CD4-positive, alpha-beta T cell (primary cell): ENCODE measurements at regions not wholly inside any gene's neighbourhood (a gene's known extent, or its start where the extent isn't known, plus 50 kb on each side); places are given as distances from the start of the nearest gene placed in this dataset.

Experiments used
- ATAC-seq: fragments of 200-7000 bp; cut with Tn5 transposase; one replicate; pipeline ENCODE4 v1.10.0; 2022; ENCODE audit warnings: mild to moderate bottlenecking; ENCODE audit not compliant: poor library complexity
- CTCF ChIA-PET: fragments of 350-600 bp; sonication (Branson Sonifier 250); formaldehyde crosslinking; loops from one replicate; lab custom pipeline; 2021; ENCODE audit warnings: antibody characterized with exemption, inconsistent platforms; lab: Charles Lee
- POLR2A ChIA-PET: fragments of 350-600 bp; sonication (Branson Sonifier 250); formaldehyde crosslinking; loops from one replicate; lab custom pipeline; 2021; ENCODE audit warnings: antibody characterized with exemption, inconsistent platforms; lab: Charles Lee
- DNase-seq, 14 experiments: peaks; one replicate each; pipeline ENCODE4 v3.0.0-alpha.2; 2013 to 2020; ENCODE audit warnings: mixed read lengths in 2 of 14
- H3K27ac ChIP-seq, 2 donors: one replicate each; pipeline versions ENCODE4 v1.5.1 to v1.7.0; 2013; ENCODE audit warnings: low read length in 2 of 2, low read depth in 1 of 2, mild to moderate bottlenecking in 1 of 2
- H3K27me3 ChIP-seq, 2 experiments: 1 replicate in 1 of 2; 2 replicates in 1 of 2; pipeline versions ENCODE4 v1.6.1 to v1.7.0; 2013; ENCODE audit warnings: low read length in 2 of 2, control low read depth in 1 of 2, mild to moderate bottlenecking in 1 of 2, moderate library complexity in 1 of 2; ENCODE audit not compliant: insufficient read depth in 2 of 2, control insufficient read depth in 1 of 2
- H3K36me3 ChIP-seq: one replicate; pipeline ENCODE4 v1.6.1; 2013; ENCODE audit warnings: low read length, control low read depth; ENCODE audit not compliant: insufficient read depth
- H3K4me1 ChIP-seq: one replicate; pipeline ENCODE4 v1.6.1; 2013; ENCODE audit warnings: low read length, control low read depth; ENCODE audit not compliant: insufficient read depth
- H3K4me3 ChIP-seq: one replicate; pipeline ENCODE4 v1.5.1; 2013; ENCODE audit warnings: mild to moderate bottlenecking, low read length, moderate library complexity
- H3K9me3 ChIP-seq, 2 experiments: 1 replicate in 1 of 2; 2 replicates in 1 of 2; pipeline versions ENCODE4 v1.6.1 to v1.7.0; 2013; ENCODE audit warnings: low read length in 2 of 2, mild to moderate bottlenecking in 2 of 2, control low read depth in 1 of 2, moderate library complexity in 1 of 2; ENCODE audit not compliant: control insufficient read depth in 1 of 2, insufficient read depth in 1 of 2
- H3K27ac Mint-ChIP-seq: one replicate; pipeline ENCODE4 v1.8.0; 2020; ENCODE audit warnings: mixed read lengths
- H3K27me3 Mint-ChIP-seq: one replicate; pipeline ENCODE4 v1.8.0; 2021; ENCODE audit warnings: mixed read lengths
- H3K36me3 Mint-ChIP-seq: one replicate; pipeline ENCODE4 v1.8.0; 2021; ENCODE audit warnings: low read depth, mixed read lengths
- H3K4me1 Mint-ChIP-seq: one replicate; pipeline ENCODE4 v1.8.0; 2021; ENCODE audit warnings: low read depth, mixed read lengths
- H3K4me3 Mint-ChIP-seq: one replicate; pipeline ENCODE4 v1.8.0; 2020; ENCODE audit warnings: mild to moderate bottlenecking, mixed read lengths
- H3K9me3 Mint-ChIP-seq: one replicate; pipeline ENCODE4 v1.8.0; 2020; ENCODE audit warnings: mixed read lengths
- intact Hi-C, 2 experiments: fragments of 100-400 bp; cut with DNase I in 1 of 2; cut with micrococcal nuclease in 1 of 2; formaldehyde crosslinking; loops; one replicate each; pipeline versions ENCODE4 v1.15.1 to v1.9.0; 2023 to 2025; cut with DNase I, micrococcal nuclease
- TF ChIP-seq, protein P1 (sequence below): fragments of 200-600 bp; IDR thresholded peaks from one replicate; pipeline ENCODE4 v1.8.0; 2022; ENCODE audit warnings: antibody characterized with exemption, mild to moderate bottlenecking

DNA sequence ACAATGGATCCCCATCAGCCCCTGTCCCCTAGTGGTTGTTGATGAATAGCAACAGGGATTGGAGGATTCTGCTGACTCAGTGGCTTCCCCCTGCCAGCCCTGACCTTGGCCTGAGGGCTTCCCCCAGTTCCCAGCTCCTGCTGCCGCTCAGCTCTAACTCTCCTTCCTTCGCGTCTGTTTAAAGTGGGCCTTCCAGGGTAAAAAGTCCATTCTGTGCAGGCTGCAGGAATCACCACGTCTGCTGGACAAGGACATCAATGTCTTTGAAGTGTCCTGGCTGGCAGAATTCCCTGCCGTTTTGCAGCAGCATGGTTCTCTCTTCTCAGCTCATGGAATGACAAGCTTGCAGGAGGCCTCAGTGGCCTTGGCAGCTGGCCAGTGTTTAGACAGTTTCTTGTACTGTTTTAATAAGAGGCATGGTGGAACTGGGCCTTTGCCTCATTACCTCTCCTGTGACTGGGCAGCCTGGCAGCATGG is 152.5 kb upstream of the STX18 start:
- Mint-ChIP-seq H3K27ac (no peak overlapping the region), H3K4me3 (no peak overlapping the region), H3K27me3 (no peaks in the 10 kb centered on the region), H3K9me3 (no peaks in the 10 kb centered on the region), H3K36me3 (peaks cover 23% of the 10 kb centered on the region), H3K4me1 (no peaks in the 10 kb centered on the region)
- Histone ChIP-seq H3K27me3 (no peaks in the 10 kb centered on the region), H3K4me3 (no peak overlapping the region), H3K27ac (no peak overlapping the region), H3K36me3 (no peaks in the 10 kb centered on the region), H3K4me1 (no peaks in the 10 kb centered on the region), H3K9me3 (peaks cover 0 to 6% of the 10 kb centered on the region in 2 experiments)
- no peak for ATAC-seq
- intact Hi-C loops, result no loop called here
- ChIA-PET POLR2A (no interaction called here), CTCF (no interaction called here)
- no peak for DNase-seq
- TF ChIP-seq, protein P1, sequence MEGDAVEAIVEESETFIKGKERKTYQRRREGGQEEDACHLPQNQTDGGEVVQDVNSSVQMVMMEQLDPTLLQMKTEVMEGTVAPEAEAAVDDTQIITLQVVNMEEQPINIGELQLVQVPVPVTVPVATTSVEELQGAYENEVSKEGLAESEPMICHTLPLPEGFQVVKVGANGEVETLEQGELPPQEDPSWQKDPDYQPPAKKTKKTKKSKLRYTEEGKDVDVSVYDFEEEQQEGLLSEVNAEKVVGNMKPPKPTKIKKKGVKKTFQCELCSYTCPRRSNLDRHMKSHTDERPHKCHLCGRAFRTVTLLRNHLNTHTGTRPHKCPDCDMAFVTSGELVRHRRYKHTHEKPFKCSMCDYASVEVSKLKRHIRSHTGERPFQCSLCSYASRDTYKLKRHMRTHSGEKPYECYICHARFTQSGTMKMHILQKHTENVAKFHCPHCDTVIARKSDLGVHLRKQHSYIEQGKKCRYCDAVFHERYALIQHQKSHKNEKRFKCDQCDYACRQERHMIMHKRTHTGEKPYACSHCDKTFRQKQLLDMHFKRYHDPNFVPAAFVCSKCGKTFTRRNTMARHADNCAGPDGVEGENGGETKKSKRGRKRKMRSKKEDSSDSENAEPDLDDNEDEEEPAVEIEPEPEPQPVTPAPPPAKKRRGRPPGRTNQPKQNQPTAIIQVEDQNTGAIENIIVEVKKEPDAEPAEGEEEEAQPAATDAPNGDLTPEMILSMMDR, result no peak

DNA sequence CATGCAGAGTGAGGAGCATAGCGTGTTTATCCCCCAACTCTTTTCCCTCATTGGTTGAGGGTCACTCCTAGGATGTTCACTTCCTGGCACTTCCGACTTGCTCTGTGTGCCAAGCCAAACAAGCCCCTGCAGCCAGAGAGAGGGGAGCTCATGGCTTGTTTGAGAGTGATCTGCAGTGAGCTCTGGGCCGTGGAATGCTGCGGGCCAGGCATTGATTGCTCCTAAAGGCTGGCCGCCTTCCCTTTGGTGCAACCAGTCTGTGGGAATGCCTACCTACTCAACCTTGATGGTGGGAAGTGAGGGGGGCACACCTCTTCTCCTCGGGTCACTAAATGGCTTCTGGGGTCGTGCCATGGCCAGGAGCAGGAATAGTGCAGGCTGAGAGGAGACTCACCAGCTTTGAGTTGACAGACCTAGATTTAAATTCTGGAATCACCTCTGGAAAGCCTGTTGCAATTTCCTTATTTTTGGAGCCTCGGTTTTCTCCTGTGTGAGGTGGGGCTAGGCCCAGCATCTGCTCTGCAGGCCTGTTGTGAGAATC is 152.0 kb upstream of the STX18 start:
- Histone ChIP-seq H3K27ac (no peak overlapping the region), H3K27me3 (no peaks in the 10 kb centered on the region), H3K4me3 (no peak overlapping the region), H3K4me1 (no peaks in the 10 kb centered on the region), H3K9me3 (peaks cover 0 to 6% of the 10 kb centered on the region in 2 experiments), H3K36me3 (no peaks in the 10 kb centered on the region)
- Mint-ChIP-seq H3K27ac (no peak overlapping the region), H3K36me3 (peaks cover 23% of the 10 kb centered on the region), H3K4me1 (no peaks in the 10 kb centered on the region), H3K4me3 (no peak overlapping the region), H3K9me3 (no peaks in the 10 kb centered on the region), H3K27me3 (no peaks in the 10 kb centered on the region)
- intact Hi-C loops, result no loop called here
- DNase-seq (no peak), ATAC-seq (no peak)
- ChIA-PET CTCF (no interaction called here), POLR2A (no interaction called here)
- TF ChIP-seq, protein P1, result no peak

DNA sequence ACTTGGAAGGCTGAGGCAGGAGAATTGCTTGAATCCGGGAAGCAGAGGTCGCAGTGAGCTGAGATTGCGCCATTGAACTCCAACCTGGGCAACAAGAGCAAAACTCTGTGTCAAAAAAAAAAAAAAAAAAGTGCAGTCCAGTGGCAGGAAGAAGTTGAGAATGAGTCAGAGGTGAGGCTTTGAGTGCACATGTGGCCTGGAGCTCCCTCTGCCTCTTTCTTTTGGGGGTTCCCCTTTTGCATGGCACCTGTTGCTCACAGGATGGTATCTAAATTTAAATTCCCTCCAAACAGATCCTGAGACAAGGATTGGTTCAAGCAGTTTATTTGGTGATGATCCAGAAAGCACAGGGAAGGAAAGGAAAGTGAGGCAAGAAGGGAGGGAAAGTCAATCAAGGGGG is 151.4 kb upstream of the STX18 start:
- Mint-ChIP-seq H3K4me1 (no peaks in the 10 kb centered on the region), H3K4me3 (no peak overlapping the region), H3K27me3 (no peaks in the 10 kb centered on the region), H3K27ac (no peak overlapping the region), H3K9me3 (no peaks in the 10 kb centered on the region), H3K36me3 (peaks cover 23% of the 10 kb centered on the region)
- Histone ChIP-seq H3K9me3 (peaks cover 0 to 6% of the 10 kb centered on the region in 2 experiments), H3K27me3 (no peaks in the 10 kb centered on the region), H3K4me3 (no peak overlapping the region), H3K4me1 (no peaks in the 10 kb centered on the region), H3K27ac (no peak overlapping the region), H3K36me3 (no peaks in the 10 kb centered on the region)
- ChIA-PET CTCF (no interaction called here), POLR2A (no interaction called here)
- intact Hi-C loops, result no loop called here
- no peak for DNase-seq
- ATAC-seq, result no peak
- TF ChIP-seq, protein P1, result no peak
